ENCODE measurements at regions not wholly inside any gene's neighbourhood (a gene's known extent, or its start where the extent isn't known, plus 50 kb on each side); places are given as distances from the start of the nearest gene placed in this dataset.

DNA sequence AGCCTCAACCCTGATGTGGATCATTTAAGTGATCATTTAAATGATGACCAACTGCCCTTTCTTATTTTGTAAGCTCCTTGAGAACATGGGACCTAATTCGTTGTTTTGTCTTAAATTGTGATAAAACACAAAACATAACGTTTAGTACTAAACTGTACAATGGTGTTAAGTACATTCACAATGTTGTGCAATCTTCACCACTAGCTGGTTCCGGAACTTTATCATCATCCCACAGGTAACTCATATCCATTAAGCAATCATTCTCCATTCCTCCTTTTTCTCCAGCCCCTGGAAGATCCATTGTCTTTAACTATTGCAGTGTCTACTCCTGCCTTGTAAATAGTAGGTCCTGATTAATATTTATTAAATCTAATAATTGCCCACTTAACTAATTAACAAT is 460.5 kb upstream of the BRINP1 start:
- TF ChIP-seq, protein P1, sequence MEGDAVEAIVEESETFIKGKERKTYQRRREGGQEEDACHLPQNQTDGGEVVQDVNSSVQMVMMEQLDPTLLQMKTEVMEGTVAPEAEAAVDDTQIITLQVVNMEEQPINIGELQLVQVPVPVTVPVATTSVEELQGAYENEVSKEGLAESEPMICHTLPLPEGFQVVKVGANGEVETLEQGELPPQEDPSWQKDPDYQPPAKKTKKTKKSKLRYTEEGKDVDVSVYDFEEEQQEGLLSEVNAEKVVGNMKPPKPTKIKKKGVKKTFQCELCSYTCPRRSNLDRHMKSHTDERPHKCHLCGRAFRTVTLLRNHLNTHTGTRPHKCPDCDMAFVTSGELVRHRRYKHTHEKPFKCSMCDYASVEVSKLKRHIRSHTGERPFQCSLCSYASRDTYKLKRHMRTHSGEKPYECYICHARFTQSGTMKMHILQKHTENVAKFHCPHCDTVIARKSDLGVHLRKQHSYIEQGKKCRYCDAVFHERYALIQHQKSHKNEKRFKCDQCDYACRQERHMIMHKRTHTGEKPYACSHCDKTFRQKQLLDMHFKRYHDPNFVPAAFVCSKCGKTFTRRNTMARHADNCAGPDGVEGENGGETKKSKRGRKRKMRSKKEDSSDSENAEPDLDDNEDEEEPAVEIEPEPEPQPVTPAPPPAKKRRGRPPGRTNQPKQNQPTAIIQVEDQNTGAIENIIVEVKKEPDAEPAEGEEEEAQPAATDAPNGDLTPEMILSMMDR (IDR thresholded peaks at IDR 0.05; ENCODE audit: low read depth, low read length), result no peak
- no peak for TF ChIP-seq EZH2phosphoT487 (IDR thresholded peaks at IDR 0.05; ENCODE audit: low read depth)

Measured in OCI-LY3 (cell line).